ENCODE measurements at regions not wholly inside any gene's neighbourhood (a gene's known extent, or its start where the extent isn't known, plus 50 kb on each side); places are given as distances from the start of the nearest gene placed in this dataset.

GRCh38 chr14:95420060-95420459 lies 96.4 kb downstream of the SYNE3 start:
- in situ Hi-C loops (cut with MboI; ENCODE audit: low pct_unique_long_range_greater_than_20kb, low sequenced_read_pairs, unreplicated experiment), result no loop called here
- no peak for TF ChIP-seq CTCF (IDR thresholded peaks at IDR 0.05; ENCODE audit: extremely low read depth, insufficient read depth, missing control alignments)
- no peak for DNase-seq (ENCODE audit: low spot score)

- in situ Hi-C loops (cut with MboI; ENCODE audit: low pct_unique_long_range_greater_than_20kb, low sequenced_read_pairs, unreplicated experiment), result no loop called here
Observed at GRCh38 chr14:95419569-95419968, 96.9 kb downstream of the SYNE3 start.

GRCh38 chr14:95418858-95419257 lies 97.6 kb downstream of the SYNE3 start:
- in situ Hi-C loops (cut with MboI; ENCODE audit: low pct_unique_long_range_greater_than_20kb, low sequenced_read_pairs, unreplicated experiment), result no loop called here
- DNase-seq (ENCODE audit: low spot score), result no peak
- TF ChIP-seq CTCF (IDR thresholded peaks at IDR 0.05; ENCODE audit: extremely low read depth, insufficient read depth, missing control alignments), result no peak

More at GRCh38 chr14:95419569-95419968, 96.9 kb downstream of the SYNE3 start:
- TF ChIP-seq CTCF (IDR thresholded peaks at IDR 0.05; ENCODE audit: extremely low read depth, insufficient read depth, missing control alignments), result no peak
- no peak for DNase-seq (ENCODE audit: low spot score)

GRCh38 chr14:95417492-95417891 lies 97.8 kb upstream of the CLMN start:
- in situ Hi-C loops (cut with MboI; ENCODE audit: low pct_unique_long_range_greater_than_20kb, low sequenced_read_pairs, unreplicated experiment), result no loop called here
- no peak for TF ChIP-seq CTCF (IDR thresholded peaks at IDR 0.05; ENCODE audit: extremely low read depth, insufficient read depth, missing control alignments)
- no peak for DNase-seq (ENCODE audit: low spot score)

- TF ChIP-seq CTCF (IDR thresholded peaks at IDR 0.05; ENCODE audit: extremely low read depth, insufficient read depth, missing control alignments), result no peak
- DNase-seq (ENCODE audit: low spot score), result no peak
- in situ Hi-C loops (cut with MboI; ENCODE audit: low pct_unique_long_range_greater_than_20kb, low sequenced_read_pairs, unreplicated experiment), result no loop called here
Observed at GRCh38 chr14:95415993-95416392, 96.3 kb upstream of the CLMN start.

GRCh38 chr14:95413289-95414215 lies 93.8 kb upstream of the CLMN start:
- TF ChIP-seq CTCF (IDR thresholded peaks at IDR 0.05; ENCODE audit: extremely low read depth, insufficient read depth, missing control alignments), result no peak
- no peak for DNase-seq (ENCODE audit: low spot score)
- in situ Hi-C loops (cut with MboI; ENCODE audit: low pct_unique_long_range_greater_than_20kb, low sequenced_read_pairs, unreplicated experiment), result no loop called here
